HG03097 (cell line): ENCODE measurements at regions not wholly inside any gene's neighbourhood (a gene's known extent, or its start where the extent isn't known, plus 50 kb on each side); places are given as distances from the start of the nearest gene placed in this dataset.
"Not testable (repeated sequence)": the region's sequence is repeated elsewhere in the genome, so short reads cannot be mapped to it uniquely, and the experiment has no call there.

ENCODE experiments used
- ATAC-seq: cut with Tn5 transposase; IDR thresholded peaks from one replicate; pipeline ENCODE4 v1.9.1; 2021; ENCODE audit not compliant: unreplicated experiment, low FRiP score

DNA sequence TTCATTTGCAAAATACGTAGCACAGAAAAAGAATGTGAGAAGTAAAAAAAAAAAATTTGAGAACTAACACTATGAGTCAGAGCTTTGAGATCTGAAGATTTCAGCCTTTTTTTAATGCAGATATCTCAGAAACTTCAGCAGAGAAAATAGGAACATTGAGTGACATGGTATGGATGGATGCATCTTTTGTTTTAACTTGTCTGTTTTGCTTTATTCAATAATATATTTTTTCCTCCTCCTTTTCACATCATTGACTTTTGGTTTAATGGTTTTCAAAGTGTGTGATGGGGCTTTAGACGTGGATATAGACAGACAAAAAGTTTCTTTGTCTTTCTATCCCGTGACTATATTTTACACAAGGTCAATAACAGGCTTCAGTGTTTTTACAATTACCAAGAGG, 426.7 kb upstream of the FRG2C start:
- no peak for ATAC-seq

DNA sequence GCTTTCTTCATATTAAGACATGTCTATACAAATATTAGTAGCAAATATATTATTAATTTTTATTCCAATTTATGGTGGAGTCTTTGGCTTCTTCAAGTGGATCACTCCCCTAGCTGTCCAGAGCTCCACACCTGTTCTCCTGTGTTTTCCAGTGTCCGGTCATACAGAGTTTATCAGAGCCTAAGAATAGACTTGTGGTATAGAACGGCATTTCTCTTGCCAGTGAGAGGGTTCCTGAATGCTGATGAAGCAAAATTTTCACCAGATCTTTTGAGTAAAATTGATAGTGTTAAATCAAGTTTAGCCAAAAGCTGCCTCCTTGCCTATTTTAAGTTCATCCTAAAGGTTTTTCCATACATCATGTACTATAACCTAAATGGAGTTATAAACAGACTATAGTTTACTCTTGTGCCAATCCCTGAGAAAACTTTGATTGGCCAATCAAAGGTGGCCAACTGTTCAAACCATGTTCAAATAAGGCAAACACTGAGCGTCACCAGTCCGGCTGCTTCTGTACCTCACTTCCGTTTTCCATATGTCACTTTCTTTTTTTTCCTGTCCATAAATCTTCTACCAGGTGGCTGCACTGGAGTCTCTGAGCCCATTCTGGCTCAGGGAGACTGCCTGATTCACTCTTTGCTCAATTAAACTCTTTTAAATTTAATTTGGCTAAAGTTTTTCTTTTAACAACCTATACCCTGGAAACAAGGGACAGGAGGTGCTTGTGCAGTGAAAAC, 422.7 kb upstream of the FRG2C start:
- not testable (repeated sequence) for ATAC-seq

DNA sequence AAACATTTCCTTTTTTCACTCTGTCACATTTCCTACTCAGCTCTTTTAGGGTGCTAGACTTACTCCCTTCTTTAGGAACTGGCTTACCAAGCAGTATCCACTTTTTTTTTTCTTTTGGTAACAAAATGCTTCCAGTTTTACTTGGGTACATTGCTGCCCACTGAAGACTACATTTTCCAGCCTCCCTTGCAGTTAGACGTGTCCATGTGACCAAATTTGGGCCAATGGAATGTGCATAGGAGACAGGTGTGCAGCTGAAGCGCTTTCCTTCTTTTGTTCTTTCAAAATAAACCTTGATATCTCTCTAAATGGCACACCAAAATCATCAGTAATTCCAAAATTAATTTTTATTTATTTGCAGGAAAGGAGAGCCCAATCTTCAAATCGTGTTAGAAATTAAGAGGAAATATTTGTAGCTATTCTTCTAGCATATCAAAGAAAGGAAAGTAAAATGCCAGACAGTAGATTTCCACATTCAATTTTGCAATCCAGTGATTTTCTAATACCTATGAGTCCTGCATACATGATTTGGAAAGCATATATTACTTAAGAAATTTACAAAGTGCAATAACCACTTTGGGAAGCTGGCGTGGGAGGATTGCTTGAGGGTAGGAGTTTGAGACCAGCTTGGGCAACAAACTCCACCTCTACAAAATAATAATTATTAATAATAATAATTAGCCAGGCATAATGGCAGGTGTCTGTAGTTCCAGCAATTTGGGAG, 422.0 kb upstream of the FRG2C start:
- ATAC-seq = no peak

DNA sequence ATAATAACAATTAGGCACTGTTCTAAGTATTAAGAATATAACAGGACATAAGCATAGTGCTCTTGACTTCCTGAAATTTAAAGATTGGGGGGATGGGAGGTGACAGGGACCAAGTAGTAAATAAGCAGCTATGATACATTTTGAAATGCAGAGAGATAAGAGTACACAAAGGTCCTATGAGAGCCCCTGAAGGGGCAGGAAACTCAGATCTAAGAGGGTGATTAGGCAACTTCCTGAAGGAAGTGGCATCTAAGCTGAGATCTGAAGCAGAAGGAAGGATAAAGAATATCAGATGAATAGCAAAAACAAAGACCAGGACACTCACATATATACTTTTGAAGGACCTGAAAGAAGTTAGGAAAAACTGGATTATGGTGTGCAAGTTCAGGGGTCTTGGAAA, 415.2 kb upstream of the FRG2C start:
- ATAC-seq = no peak

DNA sequence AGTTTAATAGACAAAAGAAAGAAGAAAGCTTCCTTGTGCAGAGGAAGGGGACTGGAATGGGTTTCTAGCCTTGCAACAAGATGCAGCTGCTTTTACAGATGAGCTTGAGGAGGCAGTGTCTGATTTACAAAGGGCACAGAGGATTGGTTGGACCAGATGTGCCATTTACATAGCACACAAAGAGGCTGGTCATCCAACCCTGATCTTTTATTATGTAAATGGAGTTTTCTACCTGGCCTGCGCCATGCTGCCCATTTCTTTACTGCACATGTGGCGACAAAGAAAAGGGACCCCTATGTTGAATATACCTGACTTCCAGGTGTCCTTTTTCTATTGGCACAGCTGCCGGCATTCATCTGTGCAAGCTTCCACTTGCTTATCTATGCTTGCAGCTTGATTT, 409.4 kb upstream of the FRG2C start:
- no peak for ATAC-seq

DNA sequence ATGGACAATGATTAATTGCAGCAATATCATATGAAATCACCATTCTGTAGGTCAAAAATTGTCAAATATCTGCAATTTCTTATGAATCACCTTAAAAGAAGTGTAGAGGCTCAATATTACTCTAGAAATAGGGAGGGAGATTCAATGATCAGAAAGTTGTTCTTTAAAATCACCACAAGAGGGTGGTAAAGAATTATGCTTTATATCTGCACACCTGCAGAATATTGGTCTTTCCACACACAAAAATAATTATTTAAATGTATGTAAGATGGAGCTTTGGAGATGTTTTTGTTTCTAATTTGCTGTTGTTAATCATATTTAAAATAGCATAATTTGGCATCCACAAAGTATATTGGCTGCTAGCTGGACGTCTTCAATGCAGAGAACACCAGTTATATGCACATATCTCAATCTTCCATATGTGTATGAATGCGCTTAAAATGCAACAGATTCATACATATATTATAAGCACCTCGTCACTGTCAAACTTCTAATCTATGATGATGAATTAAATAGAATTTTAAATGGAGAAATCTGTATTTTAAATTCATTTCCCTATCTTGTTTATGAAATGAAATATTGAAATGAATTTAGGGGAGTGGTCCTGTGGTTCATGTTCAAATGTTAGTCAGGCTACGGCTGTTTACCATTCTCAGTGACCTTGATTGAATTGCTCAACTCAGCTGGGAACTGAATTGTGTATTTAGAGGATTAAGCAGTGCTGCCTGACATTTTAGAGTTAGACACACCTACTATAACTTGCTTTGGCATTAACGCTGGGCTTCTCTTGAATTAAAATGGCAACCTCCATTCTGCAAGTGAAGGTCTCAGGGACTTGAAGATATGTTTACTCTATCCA, 405.1 kb upstream of the FRG2C start:
- not testable (repeated sequence) for ATAC-seq

DNA sequence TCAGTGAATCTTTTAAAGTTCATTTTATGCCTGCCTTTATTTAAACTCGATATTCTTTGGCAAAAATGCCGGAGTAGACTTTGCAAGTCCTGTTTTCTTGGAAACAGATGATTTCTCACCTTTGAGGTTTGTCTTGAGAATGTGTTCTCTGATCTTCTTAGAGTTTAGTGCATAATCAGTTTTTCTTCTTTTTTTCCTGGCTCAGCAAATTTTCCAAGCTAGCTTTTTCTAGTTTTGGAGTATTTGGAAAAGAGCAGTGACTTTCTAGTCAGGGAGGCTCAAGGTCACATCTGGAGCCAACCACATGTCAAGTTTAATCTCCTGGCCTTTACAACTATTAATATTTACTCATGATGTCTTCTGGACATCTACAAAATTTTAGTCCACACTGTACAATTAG, 403.2 kb upstream of the FRG2C start:
- ATAC-seq = not testable (repeated sequence)

DNA sequence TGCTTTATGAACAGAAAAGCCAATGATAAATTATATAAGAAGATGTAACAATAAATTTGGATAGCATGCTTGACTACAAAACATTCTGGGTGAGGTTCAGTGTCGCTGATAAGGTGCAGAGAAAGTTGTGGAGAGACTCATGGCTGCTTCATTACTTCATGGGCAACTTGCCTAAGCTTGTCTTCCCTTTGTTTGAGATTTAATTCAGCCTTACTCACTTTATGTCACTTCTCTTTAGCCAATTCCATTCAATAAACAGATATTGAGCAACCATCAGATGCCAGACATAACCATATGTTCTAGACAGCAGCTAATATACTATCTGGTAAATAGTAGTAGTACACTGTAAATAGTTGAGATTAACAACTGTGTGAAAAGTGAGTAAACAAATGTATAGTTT, 401.5 kb upstream of the FRG2C start:
- no peak for ATAC-seq

DNA sequence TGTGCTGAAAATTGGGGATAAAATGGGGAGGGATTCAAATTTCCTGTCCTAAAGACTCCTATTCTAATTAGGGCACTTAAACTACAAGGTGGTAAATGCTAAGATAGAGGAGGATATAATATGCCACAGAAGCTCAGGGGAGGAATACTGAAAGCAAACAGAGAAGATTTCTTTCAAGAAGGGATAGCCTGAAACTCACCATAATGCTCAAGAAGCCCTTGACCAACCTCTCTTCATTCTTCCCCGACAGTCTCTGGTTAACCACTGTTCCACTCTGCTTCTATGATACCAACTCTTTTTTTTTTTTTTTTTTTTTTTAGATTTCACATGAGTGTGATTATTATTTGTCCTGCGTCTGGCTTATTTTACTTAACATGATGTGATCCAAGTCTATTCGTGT, 398.2 kb upstream of the FRG2C start:
- ATAC-seq = no peak

DNA sequence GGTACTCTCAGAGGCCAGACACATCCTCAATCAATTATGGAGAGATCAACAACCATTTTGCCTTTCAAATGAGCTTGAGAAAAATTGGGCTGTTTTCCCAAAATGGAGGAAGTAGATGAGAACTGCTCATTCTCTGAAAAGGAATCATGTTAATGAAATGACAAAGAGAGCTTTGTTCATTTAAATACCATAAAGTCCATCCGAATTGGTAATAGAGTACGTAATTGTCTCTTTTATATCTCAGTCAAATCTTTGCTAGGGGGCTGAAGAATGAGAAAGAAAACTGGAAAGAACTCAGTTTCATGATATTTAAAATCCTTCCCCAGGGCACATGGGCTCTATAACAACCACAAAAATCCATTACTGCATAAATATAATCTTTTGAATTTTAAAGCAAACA, 395.6 kb upstream of the FRG2C start:
- ATAC-seq = not testable (repeated sequence)

DNA sequence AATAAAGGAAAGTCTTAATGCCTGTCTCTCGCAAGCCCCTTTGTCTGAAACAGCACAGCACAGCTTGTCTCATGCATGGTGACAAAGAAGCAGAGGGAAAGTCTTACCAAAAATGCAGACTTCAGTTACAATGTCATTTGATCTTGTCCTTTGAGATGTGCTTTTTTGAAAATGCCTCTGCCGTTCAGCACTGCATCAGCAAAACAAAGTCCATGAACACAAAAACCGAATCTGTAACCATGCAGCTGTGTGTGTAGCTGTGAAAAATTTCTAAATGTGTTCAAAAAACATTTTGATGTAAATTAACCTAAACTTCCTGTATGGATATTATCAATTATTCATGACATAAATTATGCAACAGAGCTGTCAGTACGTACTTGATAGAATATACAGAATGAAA, 391.9 kb upstream of the FRG2C start:
- ATAC-seq = not testable (repeated sequence)

DNA sequence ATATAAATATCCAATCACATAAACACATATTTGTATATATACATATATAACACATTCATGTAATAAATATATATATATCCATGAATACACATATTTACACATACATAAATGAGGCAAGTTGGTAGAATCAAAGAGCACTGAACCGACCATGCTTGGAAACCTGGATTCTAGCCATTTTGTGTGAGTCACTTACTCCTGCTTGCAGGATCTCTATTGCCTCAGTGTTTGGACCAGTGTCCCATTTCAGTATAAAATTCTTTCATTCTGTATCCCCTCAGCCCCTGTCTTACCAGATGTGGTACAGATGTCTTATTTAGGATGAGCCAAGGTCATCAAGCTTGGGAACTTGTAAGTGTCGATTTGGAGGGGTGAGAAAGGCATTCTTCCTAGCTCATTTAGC, 391.4 kb upstream of the FRG2C start:
- no peak for ATAC-seq

DNA sequence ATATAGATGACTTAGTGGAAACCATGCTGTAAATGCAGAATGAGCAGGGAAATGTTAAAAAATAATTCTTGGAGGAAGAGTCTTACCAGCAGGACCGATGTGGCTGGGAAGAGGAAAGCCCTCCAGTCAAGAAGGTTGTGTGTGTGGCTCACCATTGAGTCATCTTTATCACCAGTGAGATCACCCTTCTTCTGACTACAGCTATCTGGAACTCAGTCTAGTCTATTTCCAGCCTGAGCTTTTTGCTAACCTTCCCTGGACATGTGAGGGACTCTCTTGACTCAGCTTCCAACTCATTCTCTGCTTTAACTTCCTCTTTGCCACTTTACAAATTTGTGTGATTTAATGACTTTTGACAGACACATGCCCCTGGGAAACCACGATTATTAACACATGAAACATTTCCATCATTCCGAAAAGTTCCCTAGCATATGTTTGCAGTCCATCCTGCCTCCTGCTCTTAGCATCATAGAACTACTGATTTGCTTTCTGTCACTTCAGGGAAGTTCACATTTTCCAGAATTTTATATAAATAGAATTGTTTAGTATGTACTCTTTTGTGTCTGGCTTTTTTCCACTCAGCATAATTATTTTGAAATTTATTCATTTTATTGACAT, 378.5 kb upstream of the FRG2C start:
- not testable (repeated sequence) for ATAC-seq

DNA sequence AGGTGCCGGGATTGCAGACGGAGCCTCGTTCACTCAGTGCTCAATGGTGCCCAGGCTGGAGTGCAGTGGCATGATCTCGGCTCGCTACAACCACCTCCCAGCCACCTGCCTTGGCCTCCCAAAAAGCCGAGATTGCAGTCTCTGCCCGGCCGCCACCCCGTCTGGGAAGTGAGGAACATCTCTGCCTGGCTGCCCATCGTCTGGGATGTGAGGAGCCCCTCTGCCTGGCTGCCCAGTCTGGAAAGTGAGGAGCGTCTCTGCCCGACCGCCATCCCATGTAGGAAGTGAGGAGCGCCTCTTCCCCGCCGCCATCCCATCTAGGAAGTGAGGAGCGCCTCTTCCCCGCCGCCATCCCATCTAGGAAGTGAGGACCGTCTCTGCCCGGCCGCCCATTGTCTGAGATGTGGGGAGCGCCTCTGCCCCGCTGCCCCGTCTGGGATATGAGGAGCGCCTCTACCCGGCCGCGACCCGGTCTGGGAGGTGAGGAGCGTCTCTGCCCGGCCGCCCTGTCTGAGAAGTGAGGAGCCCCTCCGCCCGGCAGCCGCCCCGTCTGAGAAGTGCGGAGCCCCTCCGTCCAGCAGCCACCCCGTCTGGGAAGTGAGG, 375.1 kb upstream of the FRG2C start:
- ATAC-seq = not testable (repeated sequence)

DNA sequence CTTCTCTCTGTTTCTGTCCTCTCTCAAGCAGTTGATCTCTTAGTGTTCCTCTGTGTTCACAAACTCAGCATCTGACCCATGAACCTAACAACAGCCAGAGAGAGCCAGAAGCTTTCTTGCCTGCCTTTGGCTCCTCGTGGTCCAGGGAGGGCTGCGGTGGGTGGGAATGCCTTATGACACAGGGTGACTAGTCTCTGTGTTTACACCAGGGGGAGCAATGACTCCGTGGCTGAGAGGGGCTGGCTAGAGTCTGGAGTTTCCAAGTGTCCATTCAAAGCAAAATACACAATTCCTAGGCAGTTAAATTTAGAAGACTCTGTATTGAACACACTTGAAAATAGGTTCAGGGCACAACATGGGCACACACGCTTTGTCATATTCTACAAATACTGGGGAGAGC, 370.0 kb upstream of the FRG2C start:
- no peak for ATAC-seq

DNA sequence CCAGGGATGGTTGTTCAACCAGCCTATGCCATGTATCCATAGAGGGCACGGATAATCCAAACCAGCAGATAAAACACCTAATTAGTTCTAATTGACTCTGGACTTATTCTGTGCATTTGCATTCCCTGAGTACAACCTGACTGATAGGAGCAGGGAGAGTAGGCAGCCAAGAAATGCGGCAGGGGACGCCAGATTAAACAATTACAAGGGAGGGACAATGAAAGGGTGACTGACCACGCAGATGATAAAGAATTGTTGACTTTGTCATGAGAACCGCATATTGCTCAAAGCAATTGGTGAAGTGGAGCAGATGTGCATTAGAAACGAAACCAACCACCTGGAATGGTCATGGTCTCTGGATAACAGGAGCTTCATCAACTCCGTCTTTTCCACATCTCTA, 369.1 kb upstream of the FRG2C start:
- no peak for ATAC-seq

DNA sequence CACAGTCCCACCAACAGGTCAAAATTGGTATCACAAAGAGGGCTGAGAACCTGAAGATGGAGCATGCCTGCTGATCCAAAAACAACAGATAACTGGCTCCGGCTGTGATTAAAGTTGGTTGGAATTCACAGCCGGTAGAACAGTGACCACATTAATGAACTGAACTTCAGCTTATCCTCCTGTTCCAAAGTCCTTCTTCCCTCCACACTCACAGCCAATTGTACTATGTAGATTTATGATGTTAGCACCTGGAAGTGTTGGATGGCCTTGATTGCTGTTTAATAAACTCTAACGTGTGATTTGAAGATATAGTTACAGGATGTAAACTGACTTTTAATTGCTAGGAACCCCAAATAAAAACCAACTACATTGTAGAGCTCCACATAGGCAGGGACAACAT, 367.3 kb upstream of the FRG2C start:
- ATAC-seq = no peak

DNA sequence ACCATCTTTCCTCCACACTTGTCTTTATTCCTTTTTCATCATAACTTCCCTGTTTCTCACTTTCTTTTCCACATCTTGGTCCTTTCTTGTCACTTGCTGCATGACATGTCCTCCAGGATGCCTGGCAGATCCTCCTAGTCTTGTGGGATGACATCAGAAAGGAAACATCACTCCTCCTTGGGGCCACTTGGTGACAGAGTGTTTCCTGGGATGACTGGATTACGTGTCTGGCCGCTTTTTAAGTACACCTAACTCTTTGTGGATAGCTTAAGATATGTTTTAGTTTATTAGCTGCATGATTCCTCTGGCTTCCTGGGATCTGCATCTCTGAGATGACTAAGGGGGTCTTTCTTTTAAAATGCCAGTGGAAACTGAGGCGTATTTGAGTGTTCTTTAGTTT, 363.5 kb upstream of the FRG2C start:
- no peak for ATAC-seq

DNA sequence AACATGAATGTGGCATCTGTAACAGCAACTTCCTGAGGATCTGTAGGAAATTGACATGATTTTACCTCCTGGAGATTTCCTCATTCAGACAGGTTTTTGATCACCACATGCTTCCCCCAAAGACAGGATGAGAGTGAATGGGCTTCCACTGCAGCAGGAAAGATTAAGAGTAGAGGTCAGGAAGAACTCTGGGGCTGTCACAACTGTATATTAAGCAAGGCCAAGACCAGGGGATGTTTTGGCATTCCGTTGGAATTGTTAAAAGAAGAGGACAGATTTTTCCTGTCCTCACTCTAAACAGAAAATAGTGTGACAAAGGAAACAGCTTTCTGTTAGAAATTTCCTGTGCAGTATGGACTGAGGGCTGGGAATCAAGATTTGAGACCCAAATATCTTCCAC, 363.1 kb upstream of the FRG2C start:
- not testable (repeated sequence) for ATAC-seq

DNA sequence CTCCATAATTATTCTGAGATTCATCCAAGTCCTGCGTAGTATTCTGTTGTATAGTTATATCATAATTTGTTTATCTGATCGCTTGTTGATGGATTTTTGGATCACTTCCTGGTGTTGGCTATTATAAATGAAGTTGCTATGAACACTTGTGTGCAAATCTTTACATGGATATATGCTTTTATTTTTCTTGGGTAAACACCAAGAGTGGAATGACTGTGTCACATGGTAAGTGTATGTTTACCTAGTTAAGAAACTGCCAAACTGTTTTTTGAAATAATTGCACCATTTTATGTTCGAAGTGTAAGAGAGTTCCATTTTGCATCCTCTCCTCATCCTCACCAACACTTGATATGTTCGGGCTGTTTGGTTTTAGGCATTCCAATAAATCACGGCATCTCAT, 360.4 kb upstream of the FRG2C start:
- ATAC-seq = no peak

DNA sequence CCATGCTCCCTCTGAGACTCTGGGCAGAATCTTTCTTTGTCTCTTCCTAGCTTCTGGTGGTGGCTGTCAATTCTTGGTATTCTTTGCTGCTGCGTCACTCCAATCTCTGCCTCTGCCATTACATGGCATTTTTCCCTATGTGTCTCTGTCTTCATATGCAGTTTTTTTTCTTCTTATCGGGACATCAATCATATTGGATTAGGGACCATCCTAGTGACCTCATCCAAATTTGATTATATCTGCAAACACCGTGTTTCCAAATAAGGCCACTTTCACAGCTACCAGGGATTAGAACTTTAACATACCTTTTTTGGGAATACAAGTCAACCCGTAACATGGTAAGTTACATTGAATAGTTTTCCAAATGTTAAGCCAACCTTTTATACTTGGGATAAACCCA, 358.2 kb upstream of the FRG2C start:
- no peak for ATAC-seq
